CD14-positive monocyte (primary cell): ENCODE measurements at regions not wholly inside any gene's neighbourhood (a gene's known extent, or its start where the extent isn't known, plus 50 kb on each side); places are given as distances from the start of the nearest gene placed in this dataset.

Experiments used
- DNase-seq, 3 donors: peaks; one replicate each; pipeline ENCODE4 v3.0.0-alpha.2; 2011 to 2022
- H2AFZ ChIP-seq: 2 replicates; pipeline ENCODE4 v1.6.0; 2012; ENCODE audit warnings: mild to moderate bottlenecking, low read depth, low read length, inconsistent platforms; ENCODE audit not compliant: insufficient read depth, poor library complexity, severe bottlenecking
- H3K27ac ChIP-seq, 2 donors: 1 replicate in 1 of 2; 2 replicates in 1 of 2; pipeline ENCODE4 v1.5.1; 2012 to 2013; ENCODE audit warnings: low read length in 2 of 2, control low read depth in 1 of 2, inconsistent platforms in 1 of 2, low read depth in 1 of 2, mild to moderate bottlenecking in 1 of 2
- H3K27me3 ChIP-seq, 2 donors: one replicate each; pipeline versions ENCODE4 v1.6.0 to v1.6.1; 2011 to 2013; ENCODE audit warnings: low read length in 2 of 2; ENCODE audit not compliant: control insufficient read depth in 2 of 2, insufficient read depth in 2 of 2
- H3K36me3 ChIP-seq, 2 donors: replicated peaks in 1 of 2; 1 replicate in 1 of 2; 2 replicates in 1 of 2; pipeline versions ENCODE4 v1.5.1 to v1.6.1; 2012 to 2013; ENCODE audit warnings: low read length in 2 of 2, control low read depth in 1 of 2, inconsistent platforms in 1 of 2, mild to moderate bottlenecking in 1 of 2; ENCODE audit not compliant: insufficient read depth in 2 of 2, control insufficient read depth in 1 of 2
- H3K4me1 ChIP-seq, 2 donors: 1 replicate in 1 of 2; 2 replicates in 1 of 2; pipeline versions ENCODE4 v1.5.1 to v1.6.1; 2012 to 2013; ENCODE audit warnings: low read length in 2 of 2, control low read depth in 1 of 2, inconsistent platforms in 1 of 2, mild to moderate bottlenecking in 1 of 2, moderate library complexity in 1 of 2; ENCODE audit not compliant: insufficient read depth in 2 of 2, control insufficient read depth in 1 of 2
- H3K4me2 ChIP-seq: replicated peaks from 2 replicates; pipeline ENCODE3; 2012; ENCODE audit warnings: low read length, moderate library complexity, mild to moderate bottlenecking; ENCODE audit not compliant: poor library complexity, severe bottlenecking; ENCODE audit errors: extremely low read depth
- H3K4me3 ChIP-seq, 3 experiments: fragments of 200-600 bp in 1 of 3; sonication (generic) in 1 of 3; replicated peaks in 1 of 3; 1 replicate in 2 of 3; 2 replicates in 1 of 3; pipeline ENCODE4 v1.5.1; 2011 to 2013; ENCODE audit warnings: low read length in 3 of 3, mild to moderate bottlenecking in 3 of 3, control low read depth in 2 of 3, low read depth in 2 of 3, inconsistent platforms in 1 of 3, moderate library complexity in 1 of 3
- H3K79me2 ChIP-seq: 2 replicates; pipeline ENCODE4 v1.6.0; 2012; ENCODE audit warnings: mild to moderate bottlenecking, control low read depth, inconsistent platforms, low read length, moderate library complexity; ENCODE audit not compliant: insufficient read depth
- H3K9ac ChIP-seq: 2 replicates; pipeline ENCODE4 v1.6.0; 2017; ENCODE audit warnings: low read length, mild to moderate bottlenecking; ENCODE audit not compliant: insufficient read depth, poor library complexity, severe bottlenecking
- H3K9me3 ChIP-seq, 2 donors: replicated peaks in 1 of 2; 1 replicate in 1 of 2; 2 replicates in 1 of 2; pipeline versions ENCODE4 v1.5.1 to v1.6.1; 2012 to 2013; ENCODE audit warnings: low read length in 2 of 2, control low read depth in 1 of 2; ENCODE audit not compliant: control insufficient read depth in 1 of 2, insufficient read depth in 1 of 2
- H4K20me1 ChIP-seq: 2 replicates; pipeline ENCODE4 v1.6.0; 2012; ENCODE audit warnings: mild to moderate bottlenecking, low read length, control low read depth, moderate library complexity; ENCODE audit not compliant: insufficient read depth
- H3K27ac Mint-ChIP-seq, 7 donors: one replicate each; pipeline ENCODE4 v1.8.0; 2020; ENCODE audit warnings: mild to moderate bottlenecking in 7 of 7, mixed read lengths in 7 of 7, moderate library complexity in 6 of 7, inconsistent platforms in 2 of 7
- H3K27me3 Mint-ChIP-seq, 3 donors: one replicate each; pipeline ENCODE4 v1.8.0; 2021 to 2022; ENCODE audit warnings: low read depth in 3 of 3, mild to moderate bottlenecking in 3 of 3, mixed read lengths in 3 of 3, moderate library complexity in 3 of 3, inconsistent platforms in 1 of 3
- H3K36me3 Mint-ChIP-seq, 2 donors: one replicate each; pipeline ENCODE4 v1.8.0; 2020; ENCODE audit warnings: mixed read lengths in 2 of 2, inconsistent platforms in 1 of 2, mild to moderate bottlenecking in 1 of 2
- H3K4me1 Mint-ChIP-seq: one replicate; pipeline ENCODE4 v1.8.0; 2020; ENCODE audit warnings: mild to moderate bottlenecking, mixed read lengths
- H3K4me3 Mint-ChIP-seq, 2 donors: one replicate each; pipeline ENCODE4 v1.8.0; 2020; ENCODE audit warnings: mild to moderate bottlenecking in 2 of 2, mixed read lengths in 2 of 2, moderate library complexity in 1 of 2
- H3K9me3 Mint-ChIP-seq, 7 donors: one replicate each; pipeline ENCODE4 v1.8.0; 2020 to 2022; ENCODE audit warnings: mixed read lengths in 7 of 7, mild to moderate bottlenecking in 6 of 7, moderate library complexity in 6 of 7, inconsistent platforms in 2 of 7
- CTCF ChIP-seq: fragments of 200-600 bp; IDR thresholded peaks from one replicate; pipeline ENCODE4 v1.8.0; 2022; ENCODE audit warnings: antibody characterized with exemption, mild to moderate bottlenecking
- WGBS: methylation state at CpG from one replicate; pipeline ENCODE4 v1.1.5; 2013; ENCODE audit warnings: missing lambda C conversion rate; ENCODE audit not compliant: insufficient coverage; 5-methylcytosine and 5-hydroxymethylcytosine counted together
- intact Hi-C, 2 donors: fragments of 100-400 bp; cut with micrococcal nuclease; formaldehyde crosslinking; loops; one replicate each; pipeline versions ENCODE4 v1.15.0 to v1.15.1; 2023

GRCh38 chr1:29467989-29468900 lies 231.9 kb downstream of the PTPRU start:
- H3K9me3 Mint-ChIP-seq: peaks cover 0 to 2% (median 0%) of the 10 kb centered on the region in 7 donors
- no peak overlapping the region for H3K4me3 Mint-ChIP-seq
- no peak overlapping the region for H3K9ac ChIP-seq
- H3K27ac Mint-ChIP-seq: peak overlapping the region in 1 of 7 donors; percentile 66
- WGBS: 70% methylated on average over 7 of the region's 10 CpGs
- no peaks in the 10 kb centered on the region for H4K20me1 ChIP-seq
- no peaks in the 10 kb centered on the region for H3K4me1 ChIP-seq
- H3K36me3 ChIP-seq: no peaks in the 10 kb centered on the region
- DNase-seq: no peak
- H3K27ac ChIP-seq: no peak overlapping the region
- no peak for TF ChIP-seq CTCF
- H3K36me3 Mint-ChIP-seq: no peaks in the 10 kb centered on the region
- no peak overlapping the region for H2AFZ ChIP-seq
- no peaks in the 10 kb centered on the region for H3K4me1 Mint-ChIP-seq
- no peak overlapping the region for H3K4me3 ChIP-seq
- H3K4me2 ChIP-seq: no peak overlapping the region
- H3K27me3 ChIP-seq: no peaks in the 10 kb centered on the region
- no peaks in the 10 kb centered on the region for H3K79me2 ChIP-seq
- peaks cover 1 to 9% (median 4%) of the 10 kb centered on the region in 3 donors for H3K27me3 Mint-ChIP-seq
- intact Hi-C loops: no loop called here
- H3K9me3 ChIP-seq: no peaks in the 10 kb centered on the region

GRCh38 chr1:29466258-29466657 lies 229.9 kb downstream of the PTPRU start:
- no peak overlapping the region for H3K9ac ChIP-seq
- Mint-ChIP-seq H3K4me3 (peak overlapping the region in 1 of 2 donors; percentile 43), H3K9me3 (peaks cover 0 to 2% (median 0%) of the 10 kb centered on the region in 7 donors), H3K27ac (no peak overlapping the region), H3K36me3 (no peaks in the 10 kb centered on the region), H3K27me3 (peaks cover 2 to 6% (median 2%) of the 10 kb centered on the region in 3 donors), H3K4me1 (no peaks in the 10 kb centered on the region)
- no peaks in the 10 kb centered on the region for H3K9me3 ChIP-seq
- H3K4me2 ChIP-seq: no peak overlapping the region
- DNase-seq: no peak
- H3K4me1 ChIP-seq: no peaks in the 10 kb centered on the region
- no peak overlapping the region for H2AFZ ChIP-seq
- H3K79me2 ChIP-seq: no peaks in the 10 kb centered on the region
- no peak overlapping the region for H3K27ac ChIP-seq
- no peak for TF ChIP-seq CTCF
- H3K27me3 ChIP-seq: no peaks in the 10 kb centered on the region
- H3K4me3 ChIP-seq: no peak overlapping the region
- WGBS: 88% methylated on average over 3 of the region's 3 CpGs
- no peaks in the 10 kb centered on the region for H4K20me1 ChIP-seq
- no peaks in the 10 kb centered on the region for H3K36me3 ChIP-seq
- intact Hi-C loops: no loop called here
